BJ (cell line): ENCODE measurements at regions not wholly inside any gene's neighbourhood (a gene's known extent, or its start where the extent isn't known, plus 50 kb on each side); places are given as distances from the start of the nearest gene placed in this dataset. TPM values are rescaled to one million over a fixed set of nuclear protein-coding genes. Genes with fewer than 3 reads are reported as not detected.

ENCODE experiments used
- CTCF ChIA-PET: fragments of 350-600 bp; formaldehyde crosslinking; extraction: SDS; loops from one replicate; lab custom pipeline; 2021; ENCODE audit warnings: antibody characterized with exemption, inconsistent platforms; lab: Yijun Ruan, JAX
- POLR2A ChIA-PET: fragments of 300-600 bp; sonication (Branson Sonifier 250); formaldehyde crosslinking; extraction: SDS; loops from one replicate; lab custom pipeline; 2021; ENCODE audit warnings: antibody characterized with exemption; lab: Charles Lee
- DNase-seq: peaks from one replicate; pipeline ENCODE4 v3.0.0-alpha.2; 2011; ENCODE audit warnings: low read depth
- H3K27me3 ChIP-seq: 2 replicates; pipeline ENCODE4 v1.6.0; 2011; ENCODE audit warnings: low read length; ENCODE audit not compliant: control insufficient read depth, insufficient read depth
- H3K36me3 ChIP-seq: 2 replicates; pipeline ENCODE4 v1.5.1; 2011; ENCODE audit warnings: low read length; ENCODE audit not compliant: control insufficient read depth, insufficient read depth
- H3K4me3 ChIP-seq: 2 replicates; pipeline ENCODE4 v1.5.1; 2011; ENCODE audit warnings: low read depth, mild to moderate bottlenecking, control low read depth, low read length
- CTCF ChIP-seq: IDR thresholded peaks from 2 replicates; pipeline ENCODE4 v1.5.1; 2011; ENCODE audit warnings: low read depth, mild to moderate bottlenecking, control low read depth, inconsistent platforms, low read length, moderate library complexity; ENCODE audit not compliant: insufficient read depth
- small RNA-seq: library from RNA; depleted of rRNA; stranded (forward); fragments of <200 nt; gene quantifications from one replicate; pipeline ENCODE3, GENCODE V24; 2012; ENCODE audit warnings: low replicate concordance, low read depth; ENCODE audit not compliant: insufficient read length

- POLR2A ChIA-PET = no interaction called here
- Histone ChIP-seq H3K4me3 (no peak overlapping the region), H3K36me3 (no peaks in the 10 kb centered on the region), H3K27me3 (no peaks in the 10 kb centered on the region)
- CTCF ChIA-PET = no interaction called here
- DNase-seq = no peak
- TF ChIP-seq CTCF = no peak
These were observed 58.7 kb upstream of the BCHE start for GRCh38 chr3:165895919-165896318.

GRCh38 chr3:165892565-165892964 lies 55.3 kb upstream of the BCHE start:
- no peak for TF ChIP-seq CTCF
- ChIA-PET CTCF (no interaction called here), POLR2A (no interaction called here)
- Histone ChIP-seq H3K36me3 (no peaks in the 10 kb centered on the region), H3K4me3 (no peak overlapping the region), H3K27me3 (no peaks in the 10 kb centered on the region)
- no peak for DNase-seq

Small RNAs in the stretch of these regions (small RNA-seq; reads per million reads assigned to genes)
- not detected for gene AC069439.1
- not detected for gene AC072046.1
- not detected for gene AC072046.2
- gene MTND4LP10 = not detected
- gene RN7SKP298 = not detected
